Central memory CD8-positive, alpha-beta T cell (primary cell): ENCODE measurements at regions not wholly inside any gene's neighbourhood (a gene's known extent, or its start where the extent isn't known, plus 50 kb on each side); places are given as distances from the start of the nearest gene placed in this dataset.

Experiments
- ATAC-seq: fragments of 150-1000 bp; cut with Tn5 transposase; replicated peaks from 2 replicates; pipeline ENCODE4 v1.10.0; 2022; ENCODE audit warnings: mild to moderate bottlenecking, moderate FRiP score, moderate number of reproducible peaks; ENCODE audit not compliant: poor library complexity, severe bottlenecking; ENCODE audit errors: extremely low read depth
- DNase-seq, 2 donors: peaks; one replicate each; pipeline ENCODE4 v3.0.0; 2021; ENCODE audit warnings: low spot score in 2 of 2
- H3K27ac Mint-ChIP-seq: one replicate; pipeline ENCODE4 v1.8.0; 2022; ENCODE audit warnings: low read depth, mild to moderate bottlenecking, moderate library complexity, mixed read lengths
- H3K27me3 Mint-ChIP-seq: one replicate; pipeline ENCODE4 v1.8.0; 2022; ENCODE audit warnings: mixed read lengths
- H3K36me3 Mint-ChIP-seq: one replicate; pipeline ENCODE4 v1.8.0; 2022; ENCODE audit warnings: mild to moderate bottlenecking, moderate library complexity, mixed read lengths; ENCODE audit not compliant: insufficient read depth
- H3K4me1 Mint-ChIP-seq: one replicate; pipeline ENCODE4 v1.8.0; 2022; ENCODE audit warnings: mixed read lengths
- H3K4me3 Mint-ChIP-seq: one replicate; pipeline ENCODE4 v1.8.0; 2022; ENCODE audit warnings: mild to moderate bottlenecking, moderate library complexity, mixed read lengths
- H3K9me3 Mint-ChIP-seq: one replicate; pipeline ENCODE4 v1.8.0; 2022; ENCODE audit warnings: mixed read lengths

GRCh38 chr6:126285871-126286365 lies 54.0 kb upstream of the CENPW start:
- H3K27me3 Mint-ChIP-seq, result no peaks in the 10 kb centered on the region
- H3K9me3 Mint-ChIP-seq, result no peaks in the 10 kb centered on the region
- H3K4me1 Mint-ChIP-seq, result no peaks in the 10 kb centered on the region
- no peak for DNase-seq
- no peak overlapping the region for H3K4me3 Mint-ChIP-seq
- H3K27ac Mint-ChIP-seq, result no peak overlapping the region
- peaks cover 2% of the 10 kb centered on the region for H3K36me3 Mint-ChIP-seq
- no peak for ATAC-seq
